Stomach (tissue), 8 donors: ENCODE measurements at regions not wholly inside any gene's neighbourhood (a gene's known extent, or its start where the extent isn't known, plus 50 kb on each side); places are given as distances from the start of the nearest gene placed in this dataset.

Experiments used
- DNase-seq, 2 donors: peaks; one replicate each; pipeline versions ENCODE4 v3.0.0 to v3.0.0-alpha.2; 2013 to 2019
- H3K27ac ChIP-seq, 5 donors: fragments of 200-600 bp in 4 of 5; sonication (generic) in 4 of 5; one replicate each; pipeline ENCODE4 v1.5.1; 2013 to 2019; ENCODE audit warnings: mild to moderate bottlenecking in 1 of 5, moderate library complexity in 1 of 5
- H3K27me3 ChIP-seq, 3 donors: fragments of 200-600 bp; sonication (generic); one replicate each; pipeline ENCODE4 v1.5.1; 2017 to 2019; ENCODE audit warnings: mixed run types in 1 of 3
- H3K36me3 ChIP-seq, 4 donors: fragments of 200-600 bp; sonication (generic); 1 replicate in 3 of 4; 2 replicates in 1 of 4; pipeline ENCODE4 v1.5.1; 2016 to 2019
- H3K4me1 ChIP-seq, 4 donors: fragments of 200-600 bp; sonication (generic); one replicate each; pipeline ENCODE4 v1.5.1; 2016 to 2019
- H3K4me3 ChIP-seq, 4 donors: fragments of 200-600 bp; sonication (generic) in 3 of 4; one replicate each; pipeline ENCODE4 v1.5.1; 2016 to 2019; ENCODE audit warnings: mild to moderate bottlenecking in 1 of 4
- H3K9me3 ChIP-seq, 4 donors: fragments of 200-600 bp; sonication (generic); one replicate each; pipeline ENCODE4 v1.5.1; 2016 to 2019
- EP300 ChIP-seq: sonication (generic); formaldehyde crosslinking; IDR thresholded peaks from one replicate; pipeline ENCODE4 v1.6.1; 2017; ENCODE audit warnings: antibody characterized with exemption
- POLR2A ChIP-seq, 4 donors: fragments of 450-650 bp; IDR thresholded peaks; one replicate each; pipeline ENCODE4 v1.6.1; 2016; ENCODE audit warnings: antibody characterized with exemption in 4 of 4, control low read depth in 2 of 4, mild to moderate bottlenecking in 1 of 4, moderate library complexity in 1 of 4
- POLR2AphosphoS5 ChIP-seq, 3 donors: sonication (generic); formaldehyde crosslinking; IDR thresholded peaks; one replicate each; pipeline ENCODE4 v1.6.1; 2016; ENCODE audit warnings: antibody characterized with exemption in 3 of 3
- WGBS, 5 donors: extraction: QIAGEN DNeasy Blood & Tissue Kit in 3 of 5; methylation state at CpG; one replicate each; pipeline versions ENCODE4 v1.1.5 to v1.1.7; 2013 to 2018; 5-methylcytosine and 5-hydroxymethylcytosine counted together
- intact Hi-C: fragments of 100-400 bp; cut with DNase I; formaldehyde crosslinking; loops from one replicate; pipeline ENCODE4 v1.15.1; 2023; ENCODE audit warnings: low total_unique reads
- TF ChIP-seq, protein P1 (sequence below), 7 experiments: fragments of 450-650 bp in 4 of 7; fragments of 200-600 bp in 3 of 7; sonication (generic) in 3 of 7; IDR thresholded peaks; one replicate each; pipeline ENCODE4 v1.5.1; 2016 to 2019; ENCODE audit warnings: antibody characterized with exemption in 7 of 7, control low read depth in 2 of 7, mild to moderate bottlenecking in 1 of 7
- donor health status: healthy with polysubstance abuse.
- donor health status: Bipolar disorder and iron deficiency.
- donor health status: healthy.

DNA sequence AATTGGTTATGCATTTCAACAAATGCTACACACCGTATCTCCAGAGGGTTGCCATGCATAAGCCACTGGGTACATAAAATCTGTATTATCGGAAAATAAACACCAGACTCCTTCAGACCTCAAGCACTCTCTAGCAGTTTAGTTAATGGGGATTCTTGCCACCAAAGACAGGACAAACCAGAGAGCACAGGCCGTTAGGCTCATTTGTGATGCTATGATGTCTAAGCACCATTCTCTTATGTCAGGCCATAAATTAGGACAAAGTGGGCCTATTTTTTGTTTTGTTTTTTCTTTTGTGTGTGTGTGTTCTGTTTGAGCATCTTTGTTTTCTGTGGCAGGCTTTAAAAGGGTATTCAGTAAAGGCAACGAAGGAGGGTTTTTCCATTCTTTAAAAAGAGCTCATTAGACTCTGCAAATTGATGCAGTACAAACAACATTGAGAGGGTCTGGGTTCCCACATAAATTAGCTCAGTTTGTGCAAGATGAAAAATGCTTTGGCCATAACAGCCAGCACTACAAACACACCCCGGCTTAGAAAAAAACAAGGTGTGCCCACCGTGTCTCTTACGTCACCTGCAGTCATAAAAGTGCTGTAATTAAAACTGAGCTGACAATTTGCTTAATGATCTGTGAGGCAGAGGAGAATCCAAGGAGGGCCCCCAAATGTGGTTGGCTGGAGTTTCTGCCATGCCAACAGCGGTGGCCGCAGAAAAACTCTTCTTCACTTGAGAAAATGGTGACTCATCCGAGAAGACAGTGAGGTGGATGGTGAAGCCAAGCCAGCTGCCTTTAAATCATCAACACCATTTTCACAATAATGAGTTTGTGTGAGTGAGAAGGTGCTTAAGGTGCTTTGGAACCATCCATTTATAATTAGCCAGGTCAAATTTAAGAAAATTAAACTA is 297.9 kb downstream of the GATA3 start:
- Histone ChIP-seq H3K4me1 (no peaks in the 10 kb centered on the region), H3K4me3 (no peak overlapping the region), H3K27ac (no peak overlapping the region), H3K36me3 (no peaks in the 10 kb centered on the region), H3K9me3 (no peaks in the 10 kb centered on the region), H3K27me3 (peaks cover 0 to 14% (median 0%) of the 10 kb centered on the region in 3 donors)
- no peak for DNase-seq
- intact Hi-C loops, result no loop called here
- WGBS, 5 donors, result 83 to 90% (median 89%) methylated on average over 10 of the region's 10 CpGs
- TF ChIP-seq EP300 (no peak), POLR2A (IDR thresholded peaks at IDR 0.05) (no peak), POLR2AphosphoS5 (IDR thresholded peaks at IDR 0.05) (no peak)
- TF ChIP-seq, protein P1, sequence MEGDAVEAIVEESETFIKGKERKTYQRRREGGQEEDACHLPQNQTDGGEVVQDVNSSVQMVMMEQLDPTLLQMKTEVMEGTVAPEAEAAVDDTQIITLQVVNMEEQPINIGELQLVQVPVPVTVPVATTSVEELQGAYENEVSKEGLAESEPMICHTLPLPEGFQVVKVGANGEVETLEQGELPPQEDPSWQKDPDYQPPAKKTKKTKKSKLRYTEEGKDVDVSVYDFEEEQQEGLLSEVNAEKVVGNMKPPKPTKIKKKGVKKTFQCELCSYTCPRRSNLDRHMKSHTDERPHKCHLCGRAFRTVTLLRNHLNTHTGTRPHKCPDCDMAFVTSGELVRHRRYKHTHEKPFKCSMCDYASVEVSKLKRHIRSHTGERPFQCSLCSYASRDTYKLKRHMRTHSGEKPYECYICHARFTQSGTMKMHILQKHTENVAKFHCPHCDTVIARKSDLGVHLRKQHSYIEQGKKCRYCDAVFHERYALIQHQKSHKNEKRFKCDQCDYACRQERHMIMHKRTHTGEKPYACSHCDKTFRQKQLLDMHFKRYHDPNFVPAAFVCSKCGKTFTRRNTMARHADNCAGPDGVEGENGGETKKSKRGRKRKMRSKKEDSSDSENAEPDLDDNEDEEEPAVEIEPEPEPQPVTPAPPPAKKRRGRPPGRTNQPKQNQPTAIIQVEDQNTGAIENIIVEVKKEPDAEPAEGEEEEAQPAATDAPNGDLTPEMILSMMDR (IDR thresholded peaks at IDR 0.05), result no peak

DNA sequence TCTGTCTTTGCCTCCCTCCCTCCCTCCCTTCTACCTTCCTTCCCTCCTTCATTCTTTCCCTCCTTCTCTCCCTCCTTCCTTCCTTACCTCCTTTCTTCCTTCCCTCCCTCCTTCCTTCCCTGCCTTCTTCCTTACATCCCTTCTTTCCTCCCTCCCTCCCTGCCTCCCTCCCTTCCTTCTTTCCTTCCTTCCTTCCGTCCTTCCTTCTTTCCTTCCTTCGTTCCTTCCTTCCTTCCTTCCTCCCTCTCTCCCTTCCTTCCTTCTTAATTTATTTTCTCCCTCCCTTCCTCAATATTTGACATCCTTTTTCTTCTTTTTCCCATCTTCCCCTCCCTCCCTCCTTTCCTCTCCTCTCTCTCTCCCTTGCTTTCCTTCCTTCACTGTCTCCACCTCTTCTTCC is 301.8 kb downstream of the GATA3 start:
- no peak overlapping the region for H3K4me3 ChIP-seq
- H3K27me3 ChIP-seq, result no peaks in the 10 kb centered on the region
- intact Hi-C loops, result no loop called here
- no peak for DNase-seq
- TF ChIP-seq EP300 (no peak), POLR2AphosphoS5 (IDR thresholded peaks at IDR 0.05) (no peak), POLR2A (IDR thresholded peaks at IDR 0.05) (no peak)
- TF ChIP-seq, protein P1 (IDR thresholded peaks at IDR 0.05), result no peak
- no peaks in the 10 kb centered on the region for H3K4me1 ChIP-seq
- no peak overlapping the region for H3K27ac ChIP-seq
- no peaks in the 10 kb centered on the region for H3K9me3 ChIP-seq
- no peaks in the 10 kb centered on the region for H3K36me3 ChIP-seq
- WGBS, 5 donors, result 77 to 94% (median 88%) methylated on average over 2 of the region's 2 CpGs

DNA sequence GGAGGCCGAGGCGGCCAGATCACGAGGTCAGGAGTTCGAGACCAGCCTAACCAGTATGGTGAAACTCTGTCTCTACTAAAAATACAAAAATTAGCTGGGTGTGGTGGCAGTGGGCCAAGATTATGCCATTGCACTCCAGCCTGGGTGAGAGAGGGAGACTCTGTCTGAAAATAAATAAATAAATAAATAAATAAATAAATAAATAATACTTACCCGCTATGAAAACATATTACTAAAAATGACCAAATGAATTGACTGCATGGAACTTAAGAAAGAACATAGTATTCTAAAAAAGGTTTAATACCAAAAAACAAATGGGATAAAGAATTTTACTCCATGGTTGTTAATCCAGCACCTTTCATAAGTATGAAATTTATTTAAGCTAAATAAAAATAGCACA is 305.0 kb downstream of the GATA3 start:
- no peak for TF ChIP-seq EP300
- TF ChIP-seq, protein P1 (IDR thresholded peaks at IDR 0.05), result no peak
- no peak for TF ChIP-seq POLR2A (IDR thresholded peaks at IDR 0.05)
- TF ChIP-seq POLR2AphosphoS5 (IDR thresholded peaks at IDR 0.05), result no peak
- no peak for DNase-seq
- 92 to 95% (median 93%) methylated on average over 5 of the region's 5 CpGs for WGBS, 5 donors
- no peaks in the 10 kb centered on the region for H3K27me3 ChIP-seq
- H3K4me3 ChIP-seq, result no peak overlapping the region
- intact Hi-C loops, result no loop called here
- no peaks in the 10 kb centered on the region for H3K9me3 ChIP-seq
- no peaks in the 10 kb centered on the region for H3K36me3 ChIP-seq
- no peaks in the 10 kb centered on the region for H3K4me1 ChIP-seq
- no peak overlapping the region for H3K27ac ChIP-seq

DNA sequence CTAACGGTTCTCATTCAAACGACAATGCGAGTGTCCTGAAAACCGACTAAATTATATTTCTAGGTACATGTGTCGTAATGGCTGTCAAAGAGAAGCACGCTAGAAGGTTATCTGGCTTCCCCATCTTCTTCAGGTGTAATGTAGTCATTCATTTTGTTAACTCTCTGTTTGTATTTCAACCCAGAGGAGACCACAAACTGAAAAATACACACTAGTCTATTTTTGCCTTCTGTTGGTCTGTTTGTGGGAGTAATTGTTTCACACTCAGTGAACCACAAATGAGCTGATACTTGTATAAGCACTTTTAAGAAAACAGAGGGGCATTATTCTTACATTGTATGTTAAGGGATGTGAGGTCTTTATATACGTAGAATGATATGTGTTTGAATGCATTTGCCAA is 305.9 kb downstream of the GATA3 start:
- Histone ChIP-seq H3K4me3 (no peak overlapping the region), H3K4me1 (no peaks in the 10 kb centered on the region), H3K9me3 (no peaks in the 10 kb centered on the region), H3K36me3 (no peaks in the 10 kb centered on the region), H3K27ac (no peak overlapping the region), H3K27me3 (no peaks in the 10 kb centered on the region)
- TF ChIP-seq EP300 (no peak), POLR2AphosphoS5 (IDR thresholded peaks at IDR 0.05) (no peak), POLR2A (IDR thresholded peaks at IDR 0.05) (no peak)
- TF ChIP-seq, protein P1 (IDR thresholded peaks at IDR 0.05), result no peak
- WGBS, 5 donors, result 73 to 85% (median 78%) methylated on average over 7 of the region's 7 CpGs
- DNase-seq, result no peak
- intact Hi-C loops, result no loop called here
